ENCODE measurements at regions not wholly inside any gene's neighbourhood (a gene's known extent, or its start where the extent isn't known, plus 50 kb on each side); places are given as distances from the start of the nearest gene placed in this dataset.

DNA sequence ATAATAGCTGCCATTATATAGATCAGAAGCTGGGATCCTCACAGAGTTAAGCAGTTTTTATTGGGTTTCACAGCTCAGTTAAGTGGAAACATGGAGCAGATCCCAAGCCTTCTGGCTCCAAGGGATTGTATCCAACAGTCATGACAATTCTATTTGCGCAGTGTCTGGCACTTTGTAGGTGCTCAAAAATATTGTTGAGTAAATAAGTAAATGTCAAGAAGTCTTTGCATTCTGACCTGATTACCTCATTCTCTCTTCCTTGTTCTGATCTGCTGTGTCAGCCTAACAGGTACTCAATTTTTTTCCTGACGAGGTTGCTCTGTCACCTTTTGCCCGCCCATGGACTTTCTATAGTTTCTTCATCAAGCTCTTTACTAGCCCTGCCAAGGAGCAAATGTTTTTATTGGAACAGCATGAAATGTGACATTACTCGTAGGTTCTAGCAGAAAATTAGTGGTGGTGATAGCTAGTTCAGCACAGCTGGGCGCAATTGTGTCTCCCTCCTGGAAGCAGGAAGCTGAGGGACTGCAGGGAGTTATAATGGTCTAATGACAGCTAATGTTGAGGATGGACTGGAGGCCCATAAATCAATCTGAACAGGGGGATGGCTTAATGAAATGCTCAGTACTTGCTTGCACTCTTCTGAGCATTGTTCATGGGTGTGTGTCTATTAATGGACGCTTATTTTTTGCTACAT is 680.2 kb downstream of the CCSER2 start:
- ChIA-PET POLR2A (ENCODE audit: partially characterized antibody) (no interaction called here), CTCF (ENCODE audit: partially characterized antibody) (no interaction called here)
- intact Hi-C loops (cut with micrococcal nuclease), result no loop called here
- Histone ChIP-seq H3K27me3 (ENCODE audit: insufficient read depth, low read length) (no peaks in the 10 kb centered on the region), H3K4me1 (ENCODE audit: insufficient read depth, low read length) (no peaks in the 10 kb centered on the region), H3K27ac (ENCODE audit: low read depth, low read length) (no peak overlapping the region), H3K4me3 (ENCODE audit: low read length in 2 of 2) (no peak overlapping the region), H3K9me3 (ENCODE audit: control insufficient read depth in 1 of 2, low read length in 2 of 2) (no peaks in the 10 kb centered on the region), H3K36me3 (ENCODE audit: insufficient read depth, low read length) (no peaks in the 10 kb centered on the region)
- Mint-ChIP-seq H3K36me3 (no peaks in the 10 kb centered on the region), H3K9me3 (peaks cover 0 to 3% (median 0%) of the 10 kb centered on the region in 8 donors), H3K27ac (no peak overlapping the region), H3K4me3 (no peak overlapping the region), H3K27me3 (no peaks in the 10 kb centered on the region), H3K4me1 (no peaks in the 10 kb centered on the region)
- DNase-seq, result no peak

DNA sequence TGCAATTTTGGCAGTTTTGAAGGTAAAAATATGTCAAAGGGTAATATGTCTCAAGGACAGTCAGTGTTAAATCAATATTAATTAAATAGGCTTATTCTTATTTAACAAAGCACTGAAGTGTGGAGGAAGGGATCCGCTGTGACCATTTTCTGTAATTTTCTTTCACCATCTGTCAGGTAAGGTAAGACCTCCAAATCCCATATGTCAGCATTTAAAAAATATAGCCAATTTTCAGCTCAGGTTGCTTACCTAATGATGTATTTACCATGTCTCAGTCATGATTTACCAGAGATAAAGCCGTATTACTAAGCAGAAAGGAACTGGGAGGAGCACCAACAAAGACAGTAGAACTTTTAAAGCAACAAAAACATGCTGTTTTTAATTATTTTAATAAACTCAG is 683.9 kb downstream of the CCSER2 start:
- Histone ChIP-seq H3K27me3 (ENCODE audit: insufficient read depth, low read length) (no peaks in the 10 kb centered on the region), H3K36me3 (ENCODE audit: insufficient read depth, low read length) (no peaks in the 10 kb centered on the region), H3K9me3 (ENCODE audit: control insufficient read depth in 1 of 2, low read length in 2 of 2) (no peaks in the 10 kb centered on the region), H3K4me3 (ENCODE audit: low read length in 2 of 2) (no peak overlapping the region), H3K4me1 (ENCODE audit: insufficient read depth, low read length) (no peaks in the 10 kb centered on the region), H3K27ac (ENCODE audit: low read depth, low read length) (no peak overlapping the region)
- Mint-ChIP-seq H3K4me1 (no peaks in the 10 kb centered on the region), H3K9me3 (peaks cover 0 to 4% (median under 1%) of the 10 kb centered on the region in 8 donors), H3K4me3 (no peak overlapping the region), H3K36me3 (no peaks in the 10 kb centered on the region), H3K27me3 (no peaks in the 10 kb centered on the region), H3K27ac (no peak overlapping the region)
- no peak for DNase-seq
- ChIA-PET POLR2A (ENCODE audit: partially characterized antibody) (no interaction called here), CTCF (ENCODE audit: partially characterized antibody) (no interaction called here)
- intact Hi-C loops (cut with micrococcal nuclease), result no loop called here

DNA sequence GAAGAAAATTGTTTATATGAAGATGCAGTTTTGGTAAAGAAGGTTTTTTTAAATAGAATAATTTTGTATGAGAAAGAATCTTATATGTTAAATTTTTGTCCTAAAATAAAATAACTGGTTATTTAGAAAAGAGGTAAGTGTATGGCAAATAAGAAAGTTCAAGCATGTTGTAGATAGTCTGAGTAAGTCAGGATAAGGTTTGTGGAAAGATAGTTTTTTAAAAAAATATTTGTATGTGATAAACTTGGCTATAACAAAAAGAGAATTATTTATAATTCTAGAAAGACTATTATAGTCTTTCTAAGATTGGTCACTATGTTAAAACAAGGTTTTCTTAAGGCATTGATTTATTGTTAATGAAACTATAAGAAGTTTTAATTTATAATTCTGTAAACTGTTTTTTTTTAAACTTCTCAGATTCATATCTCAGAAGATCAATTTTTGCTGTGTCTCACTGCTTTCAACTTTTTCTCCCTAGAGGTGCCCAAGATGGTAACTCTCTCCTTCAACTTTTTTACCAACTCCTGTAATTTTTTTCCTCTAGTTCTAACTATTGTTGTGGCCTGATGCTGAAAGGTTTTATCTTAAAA is 698.6 kb downstream of the CCSER2 start:
- Histone ChIP-seq H3K27me3 (ENCODE audit: insufficient read depth, low read length) (no peaks in the 10 kb centered on the region), H3K4me3 (ENCODE audit: low read length in 2 of 2) (no peak overlapping the region), H3K27ac (ENCODE audit: low read depth, low read length) (no peak overlapping the region), H3K9me3 (ENCODE audit: control insufficient read depth in 1 of 2, low read length in 2 of 2) (no peaks in the 10 kb centered on the region), H3K36me3 (ENCODE audit: insufficient read depth, low read length) (no peaks in the 10 kb centered on the region), H3K4me1 (ENCODE audit: insufficient read depth, low read length) (no peaks in the 10 kb centered on the region)
- Mint-ChIP-seq H3K27ac (no peak overlapping the region), H3K4me1 (no peaks in the 10 kb centered on the region), H3K9me3 (peaks cover 0 to 8% (median 2%) of the 10 kb centered on the region in 8 donors), H3K4me3 (no peak overlapping the region), H3K36me3 (no peaks in the 10 kb centered on the region), H3K27me3 (no peaks in the 10 kb centered on the region)
- ChIA-PET POLR2A (ENCODE audit: partially characterized antibody) (no interaction called here), CTCF (ENCODE audit: partially characterized antibody) (no interaction called here)
- DNase-seq, result no peak
- intact Hi-C loops (cut with micrococcal nuclease), result no loop called here

DNA sequence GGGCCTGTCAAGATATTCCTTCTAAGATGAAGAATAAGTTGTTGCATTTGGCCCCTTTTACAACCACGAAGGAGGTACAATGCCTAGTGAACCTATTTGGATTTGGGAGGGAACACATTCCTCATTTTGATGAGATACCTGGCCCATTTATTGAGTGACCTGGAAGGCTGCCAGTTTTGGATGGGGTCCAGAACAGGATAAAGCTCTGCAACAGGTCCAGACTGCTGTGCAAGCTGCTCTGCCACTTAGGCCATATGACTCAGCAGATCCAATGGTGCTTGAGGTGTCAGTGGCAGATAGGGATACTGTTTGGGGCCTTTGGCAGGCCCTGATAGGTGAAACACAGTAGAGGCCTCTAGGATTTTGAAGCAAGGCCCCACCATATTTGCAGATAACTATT is 704.6 kb downstream of the CCSER2 start:
- no peak overlapping the region for H3K27ac Mint-ChIP-seq
- H3K4me1 ChIP-seq (ENCODE audit: insufficient read depth, low read length), result no peaks in the 10 kb centered on the region

DNA sequence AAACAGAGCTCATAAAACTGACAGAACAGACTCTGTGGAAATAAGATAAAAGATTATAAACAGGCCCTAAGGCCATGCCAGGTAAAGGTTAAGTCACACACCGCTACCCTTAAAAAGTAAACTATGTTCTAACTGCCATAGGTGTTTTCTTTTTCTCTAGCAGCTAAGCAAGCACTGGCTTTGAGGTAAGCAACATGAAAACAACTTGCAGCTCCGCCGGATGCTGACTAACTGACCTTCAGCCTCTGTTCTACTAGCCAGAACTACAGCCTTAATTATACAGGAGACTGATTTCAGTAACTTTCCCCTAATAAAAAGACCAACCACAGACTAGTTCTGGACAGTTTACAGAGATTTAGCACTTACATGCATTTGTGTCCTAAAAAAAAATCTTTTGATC is 708.3 kb downstream of the CCSER2 start:
- CTCF ChIA-PET (ENCODE audit: partially characterized antibody), result no interaction called here
- peaks cover 0 to 15% (median 10%) of the 10 kb centered on the region in 8 donors for H3K9me3 Mint-ChIP-seq
- no peak for DNase-seq

More for the DNA sequence above, 704.6 kb downstream of the CCSER2 start:
- Mint-ChIP-seq H3K9me3 (peaks cover 0 to 8% (median 4%) of the 10 kb centered on the region in 8 donors), H3K36me3 (no peaks in the 10 kb centered on the region), H3K4me1 (no peaks in the 10 kb centered on the region), H3K27me3 (no peaks in the 10 kb centered on the region), H3K4me3 (no peak overlapping the region)
- DNase-seq, result no peak
- Histone ChIP-seq H3K36me3 (ENCODE audit: insufficient read depth, low read length) (no peaks in the 10 kb centered on the region), H3K9me3 (ENCODE audit: control insufficient read depth in 1 of 2, low read length in 2 of 2) (no peaks in the 10 kb centered on the region), H3K4me3 (ENCODE audit: low read length in 2 of 2) (no peak overlapping the region), H3K27ac (ENCODE audit: low read depth, low read length) (no peak overlapping the region), H3K27me3 (ENCODE audit: insufficient read depth, low read length) (no peaks in the 10 kb centered on the region)
- ChIA-PET CTCF (ENCODE audit: partially characterized antibody) (no interaction called here), POLR2A (ENCODE audit: partially characterized antibody) (no interaction called here)
- intact Hi-C loops (cut with micrococcal nuclease), result no loop called here

DNA sequence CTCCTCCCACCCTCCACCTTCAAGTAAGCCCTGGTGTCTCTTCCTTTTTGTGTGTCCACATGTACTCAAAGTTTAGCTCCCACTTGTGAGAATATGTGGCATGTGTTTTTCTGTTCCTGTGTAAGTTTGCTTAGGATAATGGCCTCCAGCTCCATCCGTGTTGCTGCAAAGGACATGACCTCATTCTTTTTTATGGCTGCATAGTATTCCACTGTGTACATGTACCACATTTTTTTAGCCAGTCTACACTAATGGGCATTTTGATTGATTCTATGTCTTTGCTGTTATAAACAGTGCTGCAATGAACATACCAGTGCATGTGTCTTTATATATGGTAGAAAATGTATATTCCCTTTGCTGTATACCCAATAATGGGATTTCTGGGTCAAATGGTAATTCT is 710.9 kb downstream of the CCSER2 start:
- no peak for DNase-seq
- H3K9me3 Mint-ChIP-seq, result peaks cover 0 to 24% (median 9%) of the 10 kb centered on the region in 8 donors
- no peaks in the 10 kb centered on the region for H3K9me3 ChIP-seq (ENCODE audit: control insufficient read depth in 1 of 2, low read length in 2 of 2)
- no peaks in the 10 kb centered on the region for H3K4me1 ChIP-seq (ENCODE audit: insufficient read depth, low read length)
- CTCF ChIA-PET (ENCODE audit: partially characterized antibody), result no interaction called here
- no peak overlapping the region for H3K4me3 ChIP-seq (ENCODE audit: low read length in 2 of 2)
- no peaks in the 10 kb centered on the region for H3K4me1 Mint-ChIP-seq
- no peaks in the 10 kb centered on the region for H3K27me3 Mint-ChIP-seq
- H3K27ac ChIP-seq (ENCODE audit: low read depth, low read length), result no peak overlapping the region
- POLR2A ChIA-PET (ENCODE audit: partially characterized antibody), result no interaction called here
- H3K4me3 Mint-ChIP-seq, result no peak overlapping the region
- no peaks in the 10 kb centered on the region for H3K27me3 ChIP-seq (ENCODE audit: insufficient read depth, low read length)
- no peak overlapping the region for H3K27ac Mint-ChIP-seq
- H3K36me3 Mint-ChIP-seq, result no peaks in the 10 kb centered on the region
- intact Hi-C loops (cut with micrococcal nuclease), result no loop called here
- no peaks in the 10 kb centered on the region for H3K36me3 ChIP-seq (ENCODE audit: insufficient read depth, low read length)

More for the DNA sequence above, 708.3 kb downstream of the CCSER2 start:
- H3K27me3 Mint-ChIP-seq, result no peaks in the 10 kb centered on the region
- Histone ChIP-seq H3K27ac (ENCODE audit: low read depth, low read length) (no peak overlapping the region), H3K4me1 (ENCODE audit: insufficient read depth, low read length) (no peaks in the 10 kb centered on the region), H3K9me3 (ENCODE audit: control insufficient read depth in 1 of 2, low read length in 2 of 2) (no peaks in the 10 kb centered on the region), H3K27me3 (ENCODE audit: insufficient read depth, low read length) (no peaks in the 10 kb centered on the region), H3K4me3 (ENCODE audit: low read length in 2 of 2) (no peak overlapping the region), H3K36me3 (ENCODE audit: insufficient read depth, low read length) (no peaks in the 10 kb centered on the region)
- no peak overlapping the region for H3K4me3 Mint-ChIP-seq
- no peaks in the 10 kb centered on the region for H3K36me3 Mint-ChIP-seq
- POLR2A ChIA-PET (ENCODE audit: partially characterized antibody), result no interaction called here
- intact Hi-C loops (cut with micrococcal nuclease), result no loop called here
- no peaks in the 10 kb centered on the region for H3K4me1 Mint-ChIP-seq
- H3K27ac Mint-ChIP-seq, result no peak overlapping the region

DNA sequence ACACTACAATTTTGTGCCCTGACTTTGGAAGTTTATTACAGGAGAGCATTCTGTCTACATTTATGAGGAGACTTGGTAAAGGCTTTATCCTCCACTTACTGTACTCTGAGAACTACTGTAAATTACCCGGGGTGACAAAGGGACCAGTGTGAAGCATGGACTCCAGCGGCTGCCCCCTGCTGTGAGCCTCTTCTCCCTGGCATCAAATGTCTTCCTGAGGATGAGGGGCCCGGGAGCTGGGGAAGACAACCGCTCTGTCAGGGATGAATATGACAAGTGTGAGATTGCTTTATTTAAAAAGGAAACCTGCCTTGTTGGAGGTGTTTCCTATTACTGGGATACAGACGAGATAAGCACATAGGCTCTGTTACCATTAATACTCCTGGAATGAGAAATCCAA is 714.8 kb downstream of the CCSER2 start:
- H3K27me3 ChIP-seq (ENCODE audit: insufficient read depth, low read length), result no peaks in the 10 kb centered on the region
- H3K4me3 ChIP-seq (ENCODE audit: low read length in 2 of 2), result no peak overlapping the region
- H3K27ac ChIP-seq (ENCODE audit: low read depth, low read length), result no peak overlapping the region
- intact Hi-C loops (cut with micrococcal nuclease), result no loop called here
- Mint-ChIP-seq H3K27me3 (no peaks in the 10 kb centered on the region), H3K4me3 (no peak overlapping the region), H3K27ac (no peak overlapping the region), H3K9me3 (peaks cover 4 to 33% (median 10%) of the 10 kb centered on the region in 8 donors), H3K4me1 (no peaks in the 10 kb centered on the region), H3K36me3 (no peaks in the 10 kb centered on the region)
- H3K36me3 ChIP-seq (ENCODE audit: insufficient read depth, low read length), result no peaks in the 10 kb centered on the region
- H3K9me3 ChIP-seq (ENCODE audit: control insufficient read depth in 1 of 2, low read length in 2 of 2), result no peaks in the 10 kb centered on the region
- CTCF ChIA-PET (ENCODE audit: partially characterized antibody), result no interaction called here
- POLR2A ChIA-PET (ENCODE audit: partially characterized antibody), result no interaction called here
- H3K4me1 ChIP-seq (ENCODE audit: insufficient read depth, low read length), result no peaks in the 10 kb centered on the region
- no peak for DNase-seq

Measured in CD4-positive, alpha-beta memory T cell (primary cell).